ENCODE measurements at regions not wholly inside any gene's neighbourhood (a gene's known extent, or its start where the extent isn't known, plus 50 kb on each side); places are given as distances from the start of the nearest gene placed in this dataset.

- H2AFZ ChIP-seq (ENCODE audit: low read depth, low read length, poor library complexity, severe bottlenecking): no peak overlapping the region
- no peak overlapping the region for H3K9ac ChIP-seq (ENCODE audit: low read length)
- no peaks in the 10 kb centered on the region for H3K9me2 ChIP-seq (ENCODE audit: insufficient read depth)
- H4K20me1 ChIP-seq (ENCODE audit: insufficient read depth): no peaks in the 10 kb centered on the region
- no peak overlapping the region for H3K4me3 ChIP-seq (replicated peaks in 1 of 2; ENCODE audit: low read depth in 1 of 2, low read length in 2 of 2)
- no peaks in the 10 kb centered on the region for H3K79me2 ChIP-seq (ENCODE audit: insufficient read depth, low read length)
- ChIA-PET CTCF (no interaction called here), POLR2A (no interaction called here), RAD21 (ENCODE audit: low non-redundant PET in 1 of 2, low total read pairs in 2 of 2, uncharacterized antibody in 2 of 2, unreplicated experiment in 2 of 2) (no interaction called here)
- intact Hi-C loops (cut with micrococcal nuclease): no loop called here
- TF ChIP-seq RAD21 (IDR thresholded peaks at IDR 0.05; ENCODE audit: low read depth) (no peak), ZFX (IDR thresholded peaks at IDR 0.05) (no peak), ZBTB33 (IDR thresholded peaks at IDR 0.05; ENCODE audit: extremely low read depth, insufficient replicate concordance, low read length) (no peak), POLR2AphosphoS5 (IDR thresholded peaks at IDR 0.05; ENCODE audit: low read depth, low read length) (no peak)
- BruUV-seq (replicated peaks): no TSS peak
- H3K27ac ChIP-seq (ENCODE audit: low read depth, low read length): no peak overlapping the region
- ATAC-seq: no peak
- H3K4me2 ChIP-seq (ENCODE audit: low read length): no peak overlapping the region
- no peaks in the 10 kb centered on the region for H3K9me3 ChIP-seq (ENCODE audit: control insufficient read depth in 1 of 2, insufficient read depth in 1 of 2, low read depth in 1 of 2, low read length in 2 of 2)
- no peaks in the 10 kb centered on the region for H3K27me3 ChIP-seq (ENCODE audit: insufficient read depth, low read length)
- no peak for DNase-seq (ENCODE audit: low read depth, low spot score)
- no peaks in the 10 kb centered on the region for H3K36me3 ChIP-seq (ENCODE audit: control insufficient read depth in 1 of 2, insufficient read depth in 2 of 2, low read length in 2 of 2)
- H3K4me1 ChIP-seq (ENCODE audit: control insufficient read depth in 1 of 2, insufficient read depth in 2 of 2, low read length in 2 of 2): peaks cover 0 to 3% of the 10 kb centered on the region in 2 experiments; a peak in 1 of 4 replicates
These were observed 200.5 kb downstream of the KDR start for GRCh38 chr4:54924891-54925290.

- no peaks in the 10 kb centered on the region for H3K79me2 ChIP-seq (ENCODE audit: insufficient read depth, low read length)
- no peak overlapping the region for H3K27ac ChIP-seq (ENCODE audit: low read depth, low read length)
- H3K36me3 ChIP-seq (ENCODE audit: control insufficient read depth in 1 of 2, insufficient read depth in 2 of 2, low read length in 2 of 2): no peaks in the 10 kb centered on the region
- H3K4me3 ChIP-seq (replicated peaks in 1 of 2; ENCODE audit: low read depth in 1 of 2, low read length in 2 of 2): no peak overlapping the region
- intact Hi-C loops (cut with micrococcal nuclease): no loop called here
- BruUV-seq (replicated peaks): no TSS peak
- H2AFZ ChIP-seq (ENCODE audit: low read depth, low read length, poor library complexity, severe bottlenecking): no peak overlapping the region
- no peaks in the 10 kb centered on the region for H3K4me1 ChIP-seq (ENCODE audit: control insufficient read depth in 1 of 2, insufficient read depth in 2 of 2, low read length in 2 of 2)
- TF ChIP-seq POLR2AphosphoS5 (IDR thresholded peaks at IDR 0.05; ENCODE audit: low read depth, low read length) (no peak), ZBTB33 (IDR thresholded peaks at IDR 0.05; ENCODE audit: extremely low read depth, insufficient replicate concordance, low read length) (no peak), SP1 (IDR thresholded peaks at IDR 0.05; ENCODE audit: low read depth) (no peak), TCF7L2 (IDR thresholded peaks at IDR 0.05; ENCODE audit: borderline replicate concordance, extremely low read depth, insufficient read depth, insufficient read length) (no peak), MAX (IDR thresholded peaks at IDR 0.05) (no peak), SIN3A (IDR thresholded peaks at IDR 0.05; ENCODE audit: low read depth) (no peak), FOSL1 (IDR thresholded peaks at IDR 0.05; ENCODE audit: low read depth) (no peak), ELF1 (IDR thresholded peaks at IDR 0.05; ENCODE audit: borderline replicate concordance, low read depth) (no peak), EZH2phosphoT487 (IDR thresholded peaks at IDR 0.05; ENCODE audit: borderline replicate concordance) (no peak), EZH2 (IDR thresholded peaks at IDR 0.05) (no peak), JUND (IDR thresholded peaks at IDR 0.05) (no peak), ZFX (IDR thresholded peaks at IDR 0.05) (no peak), EGR1 (IDR thresholded peaks at IDR 0.05; ENCODE audit: low read depth) (no peak), POLR2A (IDR thresholded peaks at IDR 0.05; ENCODE audit: borderline replicate concordance, extremely low read depth, insufficient read depth, insufficient read length) (no peak), SRF (IDR thresholded peaks at IDR 0.05; ENCODE audit: low read depth) (no peak), YY1 (IDR thresholded peaks at IDR 0.05; ENCODE audit: extremely low read depth, insufficient replicate concordance, low read depth, low read length) (no peak), ZNF274 (IDR thresholded peaks at IDR 0.05; ENCODE audit: low read depth, low read length) (no peak)
- H3K27me3 ChIP-seq (ENCODE audit: insufficient read depth, low read length): peaks cover 19% of the 10 kb centered on the region
- H3K9me2 ChIP-seq (ENCODE audit: insufficient read depth): no peaks in the 10 kb centered on the region
- no peaks in the 10 kb centered on the region for H4K20me1 ChIP-seq (ENCODE audit: insufficient read depth)
- RAD21 ChIA-PET (ENCODE audit: low non-redundant PET in 1 of 2, low total read pairs in 2 of 2, uncharacterized antibody in 2 of 2, unreplicated experiment in 2 of 2): no interaction called here
- H3K4me2 ChIP-seq (ENCODE audit: low read length): no peak overlapping the region
- no peak overlapping the region for H3K9ac ChIP-seq (ENCODE audit: low read length)
- H3K9me3 ChIP-seq (ENCODE audit: control insufficient read depth in 1 of 2, insufficient read depth in 1 of 2, low read depth in 1 of 2, low read length in 2 of 2): no peaks in the 10 kb centered on the region
- CTCF ChIA-PET: no interaction called here
- POLR2A ChIA-PET: no interaction called here
- no peak for ATAC-seq
- DNase-seq (ENCODE audit: low read depth, low spot score): no peak
These were observed 210.1 kb downstream of the KDR start for GRCh38 chr4:54915276-54915675.
